Adipocyte (in vitro differentiated cells): ENCODE measurements at regions not wholly inside any gene's neighbourhood (a gene's known extent, or its start where the extent isn't known, plus 50 kb on each side); places are given as distances from the start of the nearest gene placed in this dataset.

Source experiments
- DNase-seq: peaks from one replicate; pipeline ENCODE4 v3.0.0-alpha.2; 2015; ENCODE audit warnings: low read depth
- H3K27me3 ChIP-seq: replicated peaks from 2 replicates; pipeline ENCODE4 v1.7.0; 2013; ENCODE audit warnings: mild to moderate bottlenecking, low read length, moderate library complexity; ENCODE audit not compliant: control insufficient read depth, insufficient read depth
- H3K36me3 ChIP-seq: 2 replicates; pipeline ENCODE4 v1.7.0; 2013; ENCODE audit warnings: low read length, mild to moderate bottlenecking, moderate library complexity; ENCODE audit not compliant: control insufficient read depth, insufficient read depth, severe bottlenecking
- H3K4me1 ChIP-seq: 2 replicates; pipeline ENCODE4 v1.7.0; 2013; ENCODE audit warnings: mild to moderate bottlenecking, low read length, moderate library complexity; ENCODE audit not compliant: control insufficient read depth, insufficient read depth
- H3K4me3 ChIP-seq: 2 replicates; pipeline ENCODE4 v1.7.0; 2013; ENCODE audit warnings: mild to moderate bottlenecking, low read length, moderate library complexity
- H3K9ac ChIP-seq: 2 replicates; pipeline ENCODE4 v1.7.0; 2013; ENCODE audit warnings: mild to moderate bottlenecking, low read length, moderate library complexity
- H3K9me3 ChIP-seq: 2 replicates; pipeline ENCODE4 v1.7.0; 2013; ENCODE audit warnings: mild to moderate bottlenecking, low read length, moderate library complexity; ENCODE audit not compliant: control insufficient read depth

GRCh38 chr11:134768463-134768862, 356.4 kb upstream of the B3GAT1 start:
- Histone ChIP-seq H3K4me1 (no peaks in the 10 kb centered on the region), H3K9me3 (peaks cover 11% of the 10 kb centered on the region), H3K36me3 (no peaks in the 10 kb centered on the region)

DNA sequence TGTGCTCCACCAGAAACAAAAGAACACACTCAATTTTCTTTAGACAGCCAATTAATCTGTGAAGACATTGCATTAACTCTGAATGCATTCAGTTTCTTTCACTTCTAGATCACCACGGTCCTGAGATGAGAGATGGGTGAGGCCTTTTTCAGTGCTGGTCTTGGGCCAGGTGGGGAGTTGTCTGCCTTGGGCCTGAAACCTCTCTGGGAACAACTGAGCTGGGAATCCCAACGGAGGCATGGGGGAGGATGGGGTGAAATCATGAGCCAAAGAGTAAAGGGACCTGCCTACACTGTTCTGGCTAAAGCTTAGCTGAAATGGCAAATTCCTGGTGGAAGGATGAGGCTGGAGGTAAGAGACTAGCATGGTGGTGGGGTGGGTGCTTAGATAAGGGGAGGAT, 353.5 kb upstream of the B3GAT1 start:
- Histone ChIP-seq H3K4me1 (no peaks in the 10 kb centered on the region), H3K9ac (no peak overlapping the region), H3K4me3 (no peak overlapping the region), H3K27me3 (no peaks in the 10 kb centered on the region), H3K36me3 (no peaks in the 10 kb centered on the region), H3K9me3 (peaks cover 11% of the 10 kb centered on the region)
- no peak for DNase-seq

More at GRCh38 chr11:134768463-134768862, 356.4 kb upstream of the B3GAT1 start:
- Histone ChIP-seq H3K4me3 (no peak overlapping the region), H3K9ac (no peak overlapping the region), H3K27me3 (no peaks in the 10 kb centered on the region)
- DNase-seq, result no peak

DNA sequence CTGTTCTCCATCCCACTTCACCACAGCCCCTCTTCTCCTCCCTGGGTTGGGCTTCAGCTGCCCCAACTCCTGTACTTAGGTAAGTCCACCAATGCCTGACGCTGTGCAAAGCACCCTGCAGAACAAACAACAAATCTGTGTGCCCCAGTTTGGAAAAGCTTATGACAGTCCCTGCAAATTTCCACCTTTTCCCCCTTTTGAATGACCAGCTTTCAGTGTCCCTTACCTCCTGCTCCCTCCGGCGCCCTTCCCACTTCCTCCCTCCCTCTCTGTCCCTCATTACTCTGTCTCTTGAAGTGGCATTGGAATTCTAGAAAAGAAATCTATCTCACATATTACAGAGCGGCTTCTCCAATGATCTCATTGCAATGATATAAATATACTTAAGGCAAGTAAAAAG, 352.9 kb upstream of the B3GAT1 start:
- Histone ChIP-seq H3K4me1 (no peaks in the 10 kb centered on the region), H3K9me3 (peaks cover 11% of the 10 kb centered on the region), H3K9ac (no peak overlapping the region), H3K27me3 (no peaks in the 10 kb centered on the region), H3K4me3 (no peak overlapping the region), H3K36me3 (no peaks in the 10 kb centered on the region)
- DNase-seq, result no peak

DNA sequence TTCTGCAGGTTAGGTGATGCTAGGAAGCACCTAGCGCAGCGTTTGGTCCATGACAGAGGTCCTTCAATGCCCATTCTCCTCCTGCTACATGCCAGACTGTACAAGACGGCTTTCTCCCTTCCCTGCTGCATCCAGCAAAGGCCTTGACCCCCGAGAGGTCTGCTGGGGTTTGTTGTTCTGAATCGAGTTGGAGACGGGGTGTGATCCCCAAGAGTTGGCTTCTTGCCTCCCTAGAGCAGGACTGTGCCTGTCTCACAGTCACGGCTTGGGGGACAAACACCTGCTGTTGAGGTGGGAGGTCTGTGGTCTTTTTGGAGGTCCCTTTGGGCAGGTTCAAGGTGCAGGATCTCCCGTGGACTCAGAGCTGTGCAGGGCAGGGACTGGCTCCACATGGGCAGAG, 352.3 kb upstream of the B3GAT1 start:
- Histone ChIP-seq H3K9ac (no peak overlapping the region), H3K9me3 (peaks cover 11% of the 10 kb centered on the region), H3K4me1 (no peaks in the 10 kb centered on the region), H3K27me3 (no peaks in the 10 kb centered on the region), H3K4me3 (no peak overlapping the region), H3K36me3 (no peaks in the 10 kb centered on the region)
- no peak for DNase-seq

DNA sequence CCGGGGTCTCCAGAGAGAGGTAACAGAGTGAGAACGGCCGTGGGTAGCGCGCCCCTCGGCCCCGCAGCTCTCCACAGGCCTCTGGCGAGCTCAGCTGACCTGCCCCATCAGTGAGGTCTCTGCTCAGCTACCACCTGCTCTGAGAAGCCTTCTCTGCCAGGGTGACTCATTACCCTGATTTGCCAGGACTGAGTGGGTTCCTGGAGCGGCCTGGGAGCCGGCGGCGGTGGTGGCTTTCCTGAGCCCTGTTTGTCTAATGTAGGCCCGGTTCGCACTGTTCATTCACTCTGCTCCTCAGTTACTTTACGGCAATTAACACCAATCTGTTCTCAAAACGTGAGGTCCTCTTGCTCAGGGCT, 351.0 kb upstream of the B3GAT1 start:
- Histone ChIP-seq H3K36me3 (no peaks in the 10 kb centered on the region), H3K9me3 (peaks cover 1% of the 10 kb centered on the region), H3K4me3 (peak overlapping the region; percentile 46), H3K4me1 (no peaks in the 10 kb centered on the region), H3K9ac (no peak overlapping the region), H3K27me3 (no peaks in the 10 kb centered on the region)
- DNase-seq, result no peak

GRCh38 chr11:134762248-134763029, 350.4 kb upstream of the B3GAT1 start:
- DNase-seq, result no peak
- H3K4me1 ChIP-seq, result no peaks in the 10 kb centered on the region

DNA sequence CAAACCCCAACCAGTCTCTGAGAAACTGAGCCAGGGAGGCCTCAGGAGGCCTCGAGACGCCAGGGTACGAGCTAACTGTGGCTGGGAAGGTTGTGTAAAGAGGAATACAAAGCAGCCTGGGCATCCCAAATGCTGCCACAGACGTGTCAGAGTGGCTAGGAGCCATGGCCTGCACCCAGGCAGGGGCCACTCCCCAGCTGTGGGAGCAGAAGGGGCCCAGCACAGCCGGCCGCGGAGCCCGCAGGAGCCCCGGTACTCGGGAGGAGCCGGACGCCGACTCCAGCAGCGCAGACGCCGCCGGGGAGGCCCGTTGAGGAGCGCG, 349.8 kb upstream of the B3GAT1 start:
- Histone ChIP-seq H3K9ac (no peak overlapping the region), H3K36me3 (no peaks in the 10 kb centered on the region), H3K9me3 (no peaks in the 10 kb centered on the region), H3K27me3 (no peaks in the 10 kb centered on the region), H3K4me3 (peak overlapping the region; percentile 46), H3K4me1 (no peaks in the 10 kb centered on the region)
- no peak for DNase-seq

More at GRCh38 chr11:134762248-134763029, 350.4 kb upstream of the B3GAT1 start:
- H3K27me3 ChIP-seq, result no peaks in the 10 kb centered on the region
- H3K36me3 ChIP-seq, result no peaks in the 10 kb centered on the region
- peak overlapping the region; percentile 46 for H3K4me3 ChIP-seq
- H3K9ac ChIP-seq, result no peak overlapping the region
- H3K9me3 ChIP-seq, result no peaks in the 10 kb centered on the region

- Histone ChIP-seq H3K36me3 (no peaks in the 10 kb centered on the region), H3K4me1 (no peaks in the 10 kb centered on the region), H3K4me3 (peak overlapping the region; percentile 46), H3K9me3 (no peaks in the 10 kb centered on the region), H3K27me3 (no peaks in the 10 kb centered on the region), H3K9ac (no peak overlapping the region)
- DNase-seq, result no peak
These were observed 349.3 kb upstream of the B3GAT1 start for GRCh38 chr11:134761386-134761785.

DNA sequence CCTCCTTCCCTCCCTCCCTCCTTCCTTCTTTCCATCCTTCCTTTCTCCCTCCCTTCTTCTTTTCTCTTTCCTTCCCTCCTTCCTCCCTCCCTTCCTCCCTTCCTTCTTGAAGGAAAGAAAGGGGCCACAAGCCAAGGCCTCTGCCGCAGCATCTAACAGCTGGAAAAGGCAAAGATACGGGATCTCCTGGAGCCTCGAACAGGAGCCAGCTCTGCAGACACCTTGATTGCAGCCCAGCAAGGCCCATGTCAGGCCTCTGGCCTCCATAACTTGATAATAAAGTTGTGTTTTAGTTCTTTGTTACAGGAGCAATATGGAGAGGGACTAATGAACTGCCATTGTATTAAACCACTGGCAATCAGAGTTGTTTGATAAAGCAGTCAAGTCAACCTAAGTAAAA, 348.9 kb upstream of the B3GAT1 start:
- no peaks in the 10 kb centered on the region for H3K9me3 ChIP-seq
- no peaks in the 10 kb centered on the region for H3K27me3 ChIP-seq
- no peak overlapping the region for H3K9ac ChIP-seq
- H3K4me1 ChIP-seq, result no peaks in the 10 kb centered on the region
- no peaks in the 10 kb centered on the region for H3K36me3 ChIP-seq
- H3K4me3 ChIP-seq, result no peak overlapping the region
- no peak for DNase-seq

DNA sequence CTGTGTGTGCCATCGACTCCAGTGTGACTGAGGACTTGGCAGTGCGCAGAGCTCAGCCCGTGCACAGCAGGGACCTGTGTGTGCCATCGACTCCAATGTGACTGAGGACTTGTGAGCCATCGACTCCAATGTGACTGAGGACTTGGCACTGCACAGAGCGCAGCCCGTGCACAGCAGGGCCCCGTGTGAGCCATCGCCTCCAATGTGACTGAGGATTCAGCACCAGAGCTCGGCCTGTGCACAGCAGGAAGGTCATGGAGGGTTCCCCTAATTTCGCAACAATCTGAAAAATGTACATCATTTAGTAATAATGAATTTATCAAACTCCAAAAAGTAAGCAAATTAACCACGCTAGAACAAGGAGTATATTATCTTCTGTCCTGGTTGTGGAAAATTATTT, 348.3 kb upstream of the B3GAT1 start:
- H3K9ac ChIP-seq, result no peak overlapping the region
- no peaks in the 10 kb centered on the region for H3K4me1 ChIP-seq
- H3K4me3 ChIP-seq, result no peak overlapping the region
- no peaks in the 10 kb centered on the region for H3K9me3 ChIP-seq
- DNase-seq, result no peak
- H3K27me3 ChIP-seq, result peaks cover under 1% of the 10 kb centered on the region
- no peaks in the 10 kb centered on the region for H3K36me3 ChIP-seq

GRCh38 chr11:134759855-134760254, 347.8 kb upstream of the B3GAT1 start:
- Histone ChIP-seq H3K4me1 (no peaks in the 10 kb centered on the region), H3K9me3 (no peaks in the 10 kb centered on the region), H3K4me3 (no peak overlapping the region), H3K9ac (no peak overlapping the region), H3K27me3 (peaks cover 2% of the 10 kb centered on the region), H3K36me3 (no peaks in the 10 kb centered on the region)
- DNase-seq, result no peak

DNA sequence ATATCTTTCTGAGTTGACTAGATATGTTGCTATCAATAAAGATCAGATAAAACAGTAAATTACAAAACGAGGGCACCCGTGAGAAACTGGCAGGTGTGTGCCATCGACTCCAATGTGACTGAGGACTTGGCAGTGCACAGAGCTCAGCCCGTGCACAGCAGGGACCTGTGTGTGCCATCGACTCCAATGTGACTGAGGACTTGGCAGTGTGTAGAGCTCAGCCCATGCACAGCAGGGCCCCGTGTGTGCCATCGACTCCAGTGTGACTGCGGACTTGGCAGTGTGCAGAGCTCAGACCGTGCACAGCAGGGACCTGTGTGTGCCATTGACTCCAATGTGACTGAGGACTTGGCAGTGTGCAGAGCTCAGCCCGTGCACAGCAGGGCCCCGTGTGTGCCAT, 347.2 kb upstream of the B3GAT1 start:
- Histone ChIP-seq H3K9me3 (no peaks in the 10 kb centered on the region), H3K4me3 (no peak overlapping the region), H3K27me3 (peaks cover 2% of the 10 kb centered on the region), H3K9ac (no peak overlapping the region), H3K36me3 (no peaks in the 10 kb centered on the region), H3K4me1 (no peaks in the 10 kb centered on the region)
- DNase-seq, result no peak
